GM12878 (cell line): ENCODE measurements at regions not wholly inside any gene's neighbourhood (a gene's known extent, or its start where the extent isn't known, plus 50 kb on each side); places are given as distances from the start of the nearest gene placed in this dataset.

Experiments
- ATAC-seq: fragments of 200-7000 bp; cut with Tn5 transposase; 3 replicates; pipeline ENCODE4 v1.9.1; 2020; ENCODE audit warnings: mild to moderate bottlenecking, moderate library complexity
- BruUV-seq: library from RNA; stranded (reverse); fragments of 400-500 nt; replicated peaks from 2 replicates; lab custom pipeline; 2021; lab: Mats Ljungman, UMichigan
- CTCF ChIA-PET: fragments of 300-600 bp; sonication (Branson Sonifier 250); formaldehyde crosslinking; extraction: SDS; loops from one replicate; lab custom pipeline; 2021; ENCODE audit warnings: inconsistent platforms; lab: Yijun Ruan, JAX
- POLR2A ChIA-PET: fragments of 350-600 bp; formaldehyde crosslinking; extraction: SDS; loops from one replicate; lab custom pipeline; 2021; ENCODE audit warnings: inconsistent platforms; lab: Charles Lee
- RAD21 ChIA-PET: fragments of 300-600 bp; sonication (Branson Sonifier 250); formaldehyde crosslinking; loops from one replicate; lab custom pipeline; 2023; ENCODE audit warnings: antibody characterized with exemption; ENCODE audit not compliant: unreplicated experiment; lab: Charles Lee
- SMC1A ChIA-PET: fragments of 300-600 bp; sonication (Branson Sonifier 250); formaldehyde crosslinking; loops from one replicate; lab custom pipeline; 2023; ENCODE audit not compliant: unreplicated experiment, uncharacterized antibody; lab: Charles Lee
- DNase-seq: peaks from one replicate; pipeline ENCODE4 v3.0.0-alpha.2; 2011; ENCODE audit warnings: low read depth, low spot score
- FAIRE-seq: peaks from 3 replicates; lab custom pipeline; 2011; peaks lifted over from hg19 to GRCh38; lab: Jason Lieb, UNC
- H2AFZ ChIP-seq: 2 replicates; pipeline ENCODE4 v1.6.0; 2011; ENCODE audit warnings: low read depth, low read length, control low read depth; ENCODE audit not compliant: control insufficient read depth
- H3K27ac ChIP-seq: 2 replicates; pipeline ENCODE4 v1.5.1; 2011; ENCODE audit warnings: control low read depth; ENCODE audit not compliant: control insufficient read depth, insufficient read depth
- H3K27me3 ChIP-seq, 2 experiments: replicated peaks in 1 of 2; 2 replicates each; pipeline versions ENCODE4 v1.6.0 to v1.6.1; 2011; ENCODE audit warnings: low read length in 1 of 2; ENCODE audit not compliant: control insufficient read depth in 2 of 2, insufficient read depth in 2 of 2
- H3K36me3 ChIP-seq, 2 experiments: 2 replicates each; pipeline ENCODE4 v1.5.1; 2011; ENCODE audit warnings: low read length in 1 of 2; ENCODE audit not compliant: control insufficient read depth in 2 of 2, insufficient read depth in 2 of 2
- H3K4me1 ChIP-seq: 2 replicates; pipeline ENCODE4 v1.6.1; 2011; ENCODE audit warnings: mild to moderate bottlenecking, low read length, moderate library complexity, mixed read lengths; ENCODE audit not compliant: control insufficient read depth, insufficient read depth
- H3K4me2 ChIP-seq: 2 replicates; pipeline ENCODE4 v1.6.0; 2011; ENCODE audit warnings: control low read depth; ENCODE audit not compliant: control insufficient read depth, insufficient read depth
- H3K4me3 ChIP-seq: fragments of 200-600 bp; sonication (generic); 2 replicates; pipeline ENCODE4 v1.5.1; 2016
- H3K79me2 ChIP-seq: 2 replicates; pipeline ENCODE4 v1.6.0; 2011; ENCODE audit warnings: low read length; ENCODE audit not compliant: control insufficient read depth, insufficient read depth
- H3K9ac ChIP-seq: 2 replicates; pipeline ENCODE4 v1.8.0; 2011; ENCODE audit warnings: low read length, control low read depth, mixed read lengths; ENCODE audit not compliant: control insufficient read depth, insufficient read depth
- H3K9me3 ChIP-seq: replicated peaks from 3 replicates; pipeline ENCODE4 v1.5.1; 2011; ENCODE audit warnings: mild to moderate bottlenecking, low read length; ENCODE audit not compliant: control insufficient read depth, insufficient read depth
- H4K20me1 ChIP-seq: 2 replicates; pipeline ENCODE4 v1.6.0; 2011; ENCODE audit not compliant: control insufficient read depth, insufficient read depth
- CEBPB ChIP-seq, 2 experiments: fragments of 150-350 bp in 1 of 2; IDR thresholded peaks; 2 replicates each; pipeline ENCODE4 v1.6.1; 2012 to 2014; ENCODE audit warnings: low read depth in 2 of 2, low read length in 2 of 2, borderline replicate concordance in 1 of 2, inconsistent platforms in 1 of 2
- CREM ChIP-seq: IDR thresholded peaks from 2 replicates; pipeline ENCODE4 v1.6.1; 2014; ENCODE audit warnings: antibody characterized with exemption, low read depth
- EGR1 ChIP-seq, 2 experiments: IDR thresholded peaks; 1 replicate in 1 of 2; 2 replicates in 1 of 2; pipeline ENCODE4 v1.6.1; 2011 to 2012; ENCODE audit warnings: low read depth in 2 of 2, low read length in 2 of 2, borderline replicate concordance in 1 of 2, mild to moderate bottlenecking in 1 of 2, moderate library complexity in 1 of 2
- LARP7 ChIP-seq: fragments of 450-650 bp; IDR thresholded peaks from 2 replicates; pipeline ENCODE4 v1.6.1; 2017; ENCODE audit warnings: mild to moderate bottlenecking
- MEF2B ChIP-seq: fragments of 450-650 bp; IDR thresholded peaks from 2 replicates; pipeline ENCODE4 v1.6.1; 2018; ENCODE audit warnings: mild to moderate bottlenecking, moderate library complexity; ENCODE audit not compliant: partially characterized antibody, poor library complexity, severe bottlenecking
- MTA2 ChIP-seq: fragments of 450-650 bp; IDR thresholded peaks from 2 replicates; pipeline ENCODE4 v1.6.1; 2016; ENCODE audit warnings: low read depth, mild to moderate bottlenecking, moderate library complexity
- MYB ChIP-seq: fragments of 150-350 bp; IDR thresholded peaks from 2 replicates; pipeline ENCODE4 v1.6.1; 2014; ENCODE audit warnings: mild to moderate bottlenecking, low read depth, low read length, borderline replicate concordance
- PAX8 ChIP-seq: fragments of 450-650 bp; IDR thresholded peaks from 2 replicates; pipeline ENCODE4 v1.6.1; 2017; ENCODE audit warnings: mild to moderate bottlenecking, moderate library complexity
- RB1 ChIP-seq: fragments of 450-650 bp; formaldehyde crosslinking; IDR thresholded peaks from 2 replicates; pipeline ENCODE4 v1.6.1; 2017; ENCODE audit warnings: mild to moderate bottlenecking, borderline replicate concordance
- RFX5 ChIP-seq: IDR thresholded peaks from 2 replicates; pipeline ENCODE4 v1.6.1; 2011; ENCODE audit warnings: low read depth, low read length, improper control_type of control experiment
- SMAD5 ChIP-seq: IDR thresholded peaks from 2 replicates; pipeline ENCODE4 v1.6.1; 2016; ENCODE audit warnings: antibody characterized with exemption, low read depth
- SP1 ChIP-seq: IDR thresholded peaks from one replicate; pipeline ENCODE4 v1.6.1; 2011; ENCODE audit warnings: low read depth, low read length
- SPI1 ChIP-seq: IDR thresholded peaks from 2 replicates; pipeline ENCODE4 v1.6.1; 2011; ENCODE audit warnings: low read depth, mild to moderate bottlenecking, low read length, moderate library complexity, borderline replicate concordance; ENCODE audit not compliant: insufficient read depth
- TCF7 ChIP-seq: IDR thresholded peaks from 2 replicates; pipeline ENCODE4 v1.6.1; 2014; ENCODE audit warnings: antibody characterized with exemption, borderline replicate concordance
- ZNF622 ChIP-seq: fragments of 450-650 bp; IDR thresholded peaks from 2 replicates; pipeline ENCODE4 v1.6.1; 2017; ENCODE audit warnings: mild to moderate bottlenecking, inconsistent platforms
- WGBS: methylation state at CpG from one replicate; pipeline ENCODE4 v1.1.6; 2016; ENCODE audit warnings: low lambda C conversion rate; ENCODE audit not compliant: insufficient replicate concordance, insufficient coverage; ENCODE audit errors: missing lambda C conversion rate; 5-methylcytosine and 5-hydroxymethylcytosine counted together
- in situ Hi-C: fragments of 300-500 bp; cut with MboI; formaldehyde crosslinking; loops from 9 replicates; pipeline ENCODE4 v1.14.3; 2018; ENCODE audit warnings: mixed read lengths
- intact Hi-C: fragments of 100-400 bp; cut with micrococcal nuclease; formaldehyde crosslinking; loops from one replicate; pipeline ENCODE4 v1.14.2; 2022; ENCODE audit not compliant: unreplicated experiment

GRCh38 chr20:61082720-61083119 lies 169.3 kb upstream of the CDH4 start:
- no peak overlapping the region for H2AFZ ChIP-seq
- H3K4me2 ChIP-seq = no peak overlapping the region
- no peak for FAIRE-seq
- ChIA-PET POLR2A (no interaction called here), SMC1A (no interaction called here), RAD21 (no interaction called here), CTCF (no interaction called here)
- in situ Hi-C loops = no loop called here
- H3K4me1 ChIP-seq = no peaks in the 10 kb centered on the region
- no peak for DNase-seq
- WGBS = 39% methylated on average over 3 of the region's 3 CpGs
- no peak overlapping the region for H3K27ac ChIP-seq
- no TSS peak for BruUV-seq
- H3K9ac ChIP-seq = no peak overlapping the region
- no peak overlapping the region for H3K4me3 ChIP-seq
- ATAC-seq = no peak
- TF ChIP-seq SMAD5 = no peak
- no peak for TF ChIP-seq SPI1
- TF ChIP-seq LARP7 = no peak
- no peak for TF ChIP-seq RFX5
- no peak for TF ChIP-seq MEF2B
- no peak for TF ChIP-seq CEBPB (IDR thresholded peaks at IDR 0.05; ENCODE audit: borderline replicate concordance in 1 of 2, low read depth in 2 of 2, low read length in 2 of 2)
- TF ChIP-seq ZNF622 = no peak
- no peak for TF ChIP-seq CREM
- TF ChIP-seq MYB = no peak
- no peak for TF ChIP-seq PAX8
- no peak for TF ChIP-seq EGR1 (IDR thresholded peaks at IDR 0.05; ENCODE audit: borderline replicate concordance in 1 of 2, low read depth in 2 of 2, low read length in 2 of 2)
- TF ChIP-seq MTA2 = no peak
- TF ChIP-seq RB1 = no peak
- no peak for TF ChIP-seq SP1
- TF ChIP-seq TCF7 = no peak
- no peaks in the 10 kb centered on the region for H3K36me3 ChIP-seq
- H3K79me2 ChIP-seq = no peaks in the 10 kb centered on the region
- H3K27me3 ChIP-seq = no peaks in the 10 kb centered on the region
- no peaks in the 10 kb centered on the region for H4K20me1 ChIP-seq
- H3K9me3 ChIP-seq = no peaks in the 10 kb centered on the region; the same call in 2 of the 3 replicates
- intact Hi-C loops = no loop called here
